ENCODE measurements at regions not wholly inside any gene's neighbourhood (a gene's known extent, or its start where the extent isn't known, plus 50 kb on each side); places are given as distances from the start of the nearest gene placed in this dataset.

DNA sequence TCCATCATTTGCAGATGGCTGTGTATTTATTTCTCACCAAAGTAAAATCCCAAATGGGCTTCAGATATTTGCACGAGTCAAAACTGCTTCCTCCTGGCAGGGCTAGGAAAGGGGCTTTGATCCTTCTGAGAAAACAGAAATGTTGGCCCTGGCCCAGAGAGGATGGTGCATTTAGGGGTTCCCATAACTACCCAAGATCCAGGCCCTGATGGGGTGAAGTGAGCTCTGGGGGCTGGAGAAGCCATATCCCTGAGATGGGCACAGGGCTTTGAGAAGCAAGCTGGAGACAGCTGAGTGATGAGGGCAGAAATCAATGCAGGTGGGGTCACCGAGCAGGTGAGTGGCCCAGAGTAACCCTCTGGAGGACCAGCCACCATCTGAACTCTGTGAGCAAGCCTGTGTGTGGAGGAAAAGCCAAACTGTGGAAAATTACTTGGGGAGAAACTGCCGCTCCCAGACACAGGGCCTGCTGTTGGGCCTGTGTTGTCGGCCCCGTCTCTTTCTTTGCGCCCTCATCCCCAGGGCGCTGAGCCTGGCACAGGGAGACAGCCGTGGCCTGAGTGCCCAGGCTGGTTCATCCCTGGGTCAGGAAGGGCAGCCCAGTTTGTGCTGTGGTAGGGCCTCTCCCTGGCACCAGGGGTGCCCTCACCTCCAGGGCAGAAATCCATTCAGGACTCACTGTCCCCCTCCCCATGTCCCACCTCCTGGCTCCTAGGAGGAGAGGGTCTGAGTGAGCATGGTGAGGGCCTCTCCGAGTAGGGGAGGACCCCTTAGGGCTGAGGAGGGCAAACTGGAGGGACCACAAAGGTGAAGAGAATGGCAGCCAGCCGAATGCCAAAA lies 167.8 kb upstream of the HAAO start:
- no peak for TF ChIP-seq EZH2 (IDR thresholded peaks at IDR 0.05; ENCODE audit: low read length, missing control alignments)
- TF ChIP-seq, protein P1, sequence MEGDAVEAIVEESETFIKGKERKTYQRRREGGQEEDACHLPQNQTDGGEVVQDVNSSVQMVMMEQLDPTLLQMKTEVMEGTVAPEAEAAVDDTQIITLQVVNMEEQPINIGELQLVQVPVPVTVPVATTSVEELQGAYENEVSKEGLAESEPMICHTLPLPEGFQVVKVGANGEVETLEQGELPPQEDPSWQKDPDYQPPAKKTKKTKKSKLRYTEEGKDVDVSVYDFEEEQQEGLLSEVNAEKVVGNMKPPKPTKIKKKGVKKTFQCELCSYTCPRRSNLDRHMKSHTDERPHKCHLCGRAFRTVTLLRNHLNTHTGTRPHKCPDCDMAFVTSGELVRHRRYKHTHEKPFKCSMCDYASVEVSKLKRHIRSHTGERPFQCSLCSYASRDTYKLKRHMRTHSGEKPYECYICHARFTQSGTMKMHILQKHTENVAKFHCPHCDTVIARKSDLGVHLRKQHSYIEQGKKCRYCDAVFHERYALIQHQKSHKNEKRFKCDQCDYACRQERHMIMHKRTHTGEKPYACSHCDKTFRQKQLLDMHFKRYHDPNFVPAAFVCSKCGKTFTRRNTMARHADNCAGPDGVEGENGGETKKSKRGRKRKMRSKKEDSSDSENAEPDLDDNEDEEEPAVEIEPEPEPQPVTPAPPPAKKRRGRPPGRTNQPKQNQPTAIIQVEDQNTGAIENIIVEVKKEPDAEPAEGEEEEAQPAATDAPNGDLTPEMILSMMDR (conservative IDR thresholded peaks at IDR 0.05 in 1 of 2, IDR thresholded peaks at IDR 0.05 in 1 of 2; ENCODE audit: low read depth in 1 of 2, low read length in 2 of 2), result no peak

Measured in fibroblast of lung (primary cell).